LNCaP clone FGC (cell line): ENCODE measurements at regions not wholly inside any gene's neighbourhood (a gene's known extent, or its start where the extent isn't known, plus 50 kb on each side); places are given as distances from the start of the nearest gene placed in this dataset.
"Not testable (repeated sequence)": the region's sequence is repeated elsewhere in the genome, so short reads cannot be mapped to it uniquely, and the experiment has no call there.

Source experiments
- DNase-seq: peaks from one replicate; pipeline ENCODE4 v3.0.0-alpha.2; 2011; ENCODE audit warnings: low read depth
- H3K4me3 ChIP-seq: 2 replicates; pipeline ENCODE4 v1.5.1; 2011; ENCODE audit warnings: mild to moderate bottlenecking, low read depth, low read length, control low read depth
- TF ChIP-seq, protein P1 (sequence below): IDR thresholded peaks from 2 replicates; pipeline ENCODE4 v1.5.1; 2012; ENCODE audit warnings: mild to moderate bottlenecking; ENCODE audit not compliant: control insufficient read depth, insufficient read depth; ENCODE audit errors: extremely low read depth

DNA sequence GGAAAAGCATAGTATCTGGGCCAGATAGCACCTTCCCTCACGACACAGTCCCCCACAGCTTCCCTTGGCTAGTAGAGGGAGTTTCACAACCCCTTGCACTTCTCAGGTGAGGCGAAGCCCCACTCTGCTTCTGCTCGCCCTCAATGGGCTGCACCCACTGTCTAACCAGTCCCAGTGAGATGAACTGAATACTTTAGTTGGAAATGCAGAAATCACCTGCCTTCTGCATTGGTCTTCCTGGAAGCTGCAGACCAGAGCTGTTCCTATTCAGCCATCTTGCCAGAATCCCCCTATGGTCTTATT, 243.2 kb upstream of the FAM78B start:
- no peak overlapping the region for H3K4me3 ChIP-seq
- TF ChIP-seq, protein P1, sequence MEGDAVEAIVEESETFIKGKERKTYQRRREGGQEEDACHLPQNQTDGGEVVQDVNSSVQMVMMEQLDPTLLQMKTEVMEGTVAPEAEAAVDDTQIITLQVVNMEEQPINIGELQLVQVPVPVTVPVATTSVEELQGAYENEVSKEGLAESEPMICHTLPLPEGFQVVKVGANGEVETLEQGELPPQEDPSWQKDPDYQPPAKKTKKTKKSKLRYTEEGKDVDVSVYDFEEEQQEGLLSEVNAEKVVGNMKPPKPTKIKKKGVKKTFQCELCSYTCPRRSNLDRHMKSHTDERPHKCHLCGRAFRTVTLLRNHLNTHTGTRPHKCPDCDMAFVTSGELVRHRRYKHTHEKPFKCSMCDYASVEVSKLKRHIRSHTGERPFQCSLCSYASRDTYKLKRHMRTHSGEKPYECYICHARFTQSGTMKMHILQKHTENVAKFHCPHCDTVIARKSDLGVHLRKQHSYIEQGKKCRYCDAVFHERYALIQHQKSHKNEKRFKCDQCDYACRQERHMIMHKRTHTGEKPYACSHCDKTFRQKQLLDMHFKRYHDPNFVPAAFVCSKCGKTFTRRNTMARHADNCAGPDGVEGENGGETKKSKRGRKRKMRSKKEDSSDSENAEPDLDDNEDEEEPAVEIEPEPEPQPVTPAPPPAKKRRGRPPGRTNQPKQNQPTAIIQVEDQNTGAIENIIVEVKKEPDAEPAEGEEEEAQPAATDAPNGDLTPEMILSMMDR: no peak
- no peak for DNase-seq

DNA sequence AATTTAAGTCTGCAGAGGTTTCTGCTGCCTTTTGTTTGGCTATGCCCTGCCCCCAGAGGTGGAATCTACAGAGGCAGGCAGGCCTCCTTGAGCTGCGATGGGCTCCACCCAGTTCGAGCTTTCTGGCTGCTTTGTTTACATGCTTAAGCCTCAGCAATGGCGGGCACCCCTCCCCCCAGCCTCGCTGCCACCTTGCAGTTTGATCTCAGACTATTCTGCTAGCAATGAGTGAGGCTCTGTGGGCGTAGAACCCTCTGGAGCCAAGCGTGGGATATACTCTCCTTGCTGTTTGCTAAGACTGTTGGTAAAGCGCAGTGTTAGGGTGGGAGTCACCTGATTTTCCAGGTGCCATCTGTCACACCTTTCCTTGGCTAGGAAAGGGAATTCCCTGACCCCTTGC, 250.0 kb upstream of the FAM78B start:
- not testable (repeated sequence) for H3K4me3 ChIP-seq, DNase-seq

- no peak for DNase-seq
- H3K4me3 ChIP-seq: no peak overlapping the region
- TF ChIP-seq, protein P1: no peak
These were observed 251.6 kb upstream of the FAM78B start for GRCh38 chr1:166418344-166418933.

DNA sequence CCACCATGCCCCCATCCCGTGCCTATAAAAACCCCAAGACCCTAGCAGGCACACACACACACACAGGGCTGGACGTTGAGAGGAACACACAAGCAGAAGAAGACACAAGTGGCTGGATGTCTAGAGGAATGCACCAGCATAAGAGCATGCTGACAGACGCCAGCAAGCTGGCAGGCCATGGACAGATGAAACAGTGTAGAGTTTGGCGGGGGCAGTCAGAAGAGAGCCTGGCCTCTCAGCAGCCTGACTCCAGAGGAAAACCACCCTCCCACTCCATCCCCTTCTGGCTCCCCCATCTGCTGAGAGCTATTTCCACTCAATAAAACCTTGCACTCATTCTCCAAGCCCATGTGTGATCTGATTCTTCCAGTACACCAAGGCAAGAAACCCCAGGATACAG, 255.8 kb upstream of the FAM78B start:
- not testable (repeated sequence) for DNase-seq, H3K4me3 ChIP-seq

- no peak overlapping the region for H3K4me3 ChIP-seq
- no peak for DNase-seq
- TF ChIP-seq, protein P1: no peak
These were observed 265.9 kb upstream of the FAM78B start for GRCh38 chr1:166432655-166433054.

DNA sequence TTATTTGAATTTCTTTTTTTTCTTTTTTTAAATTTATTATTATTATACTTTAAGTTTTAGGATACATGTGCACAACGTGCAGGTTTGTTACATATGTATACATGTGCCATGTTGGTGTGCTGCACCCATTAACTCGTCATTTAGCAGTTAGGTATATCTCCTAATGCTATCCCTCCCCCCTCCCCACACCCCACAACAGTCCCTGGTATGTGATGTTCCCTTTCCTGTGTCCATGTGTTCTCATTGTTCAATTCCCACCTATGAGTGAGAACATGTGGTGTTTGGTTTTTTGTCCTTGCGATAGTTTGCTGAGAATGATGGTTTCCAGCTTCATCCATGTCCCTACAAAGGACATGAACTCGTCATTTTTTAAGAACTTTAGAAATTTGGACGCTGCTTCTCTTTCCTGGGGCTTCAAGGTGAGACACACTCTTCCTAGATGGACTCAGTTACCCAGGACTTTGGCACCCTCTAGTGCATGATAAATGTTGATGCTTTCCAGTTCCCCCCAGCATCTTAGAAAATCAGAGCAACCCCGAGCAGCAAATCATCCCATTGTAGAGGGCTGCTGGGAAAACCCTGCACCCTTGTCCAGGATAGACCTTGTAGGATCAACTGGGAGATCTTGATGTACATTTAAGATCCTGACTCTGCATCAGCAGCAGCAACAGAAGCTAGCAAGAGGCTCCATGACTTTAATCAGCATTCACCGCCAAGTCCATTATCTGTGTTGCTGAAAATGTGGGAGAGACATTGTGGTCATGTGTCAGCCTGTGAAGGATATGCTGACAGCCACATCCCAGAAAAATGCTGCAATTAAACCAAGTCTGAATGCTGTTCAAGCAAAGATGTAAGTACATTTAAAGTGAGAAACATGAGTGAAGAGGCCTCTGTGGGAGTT, 266.9 kb upstream of the FAM78B start:
- DNase-seq: peak; percentile 18
- TF ChIP-seq, protein P1: peak; percentile 50
- H3K4me3 ChIP-seq: not testable (repeated sequence)

DNA sequence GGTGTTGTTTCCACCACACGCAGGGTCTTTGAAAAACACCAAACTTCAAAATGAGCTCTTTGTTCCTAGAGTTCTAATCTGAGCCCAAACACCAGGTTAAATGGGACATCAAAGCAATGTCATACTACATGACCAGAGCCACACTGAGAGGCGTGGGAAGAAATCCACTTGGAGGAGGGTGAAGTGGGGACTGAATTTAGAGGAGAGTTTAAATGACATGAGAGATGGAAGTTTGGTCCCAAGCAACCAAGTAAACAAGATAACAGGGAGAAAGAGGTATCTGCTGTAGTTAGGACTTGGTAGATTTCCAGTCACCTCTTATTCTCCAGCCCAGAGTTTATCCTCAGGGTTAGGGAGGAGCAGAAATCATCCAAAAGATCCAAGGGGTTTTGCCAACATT, 290.9 kb upstream of the FAM78B start:
- TF ChIP-seq, protein P1: no peak
- DNase-seq: no peak
- H3K4me3 ChIP-seq: no peak overlapping the region

DNA sequence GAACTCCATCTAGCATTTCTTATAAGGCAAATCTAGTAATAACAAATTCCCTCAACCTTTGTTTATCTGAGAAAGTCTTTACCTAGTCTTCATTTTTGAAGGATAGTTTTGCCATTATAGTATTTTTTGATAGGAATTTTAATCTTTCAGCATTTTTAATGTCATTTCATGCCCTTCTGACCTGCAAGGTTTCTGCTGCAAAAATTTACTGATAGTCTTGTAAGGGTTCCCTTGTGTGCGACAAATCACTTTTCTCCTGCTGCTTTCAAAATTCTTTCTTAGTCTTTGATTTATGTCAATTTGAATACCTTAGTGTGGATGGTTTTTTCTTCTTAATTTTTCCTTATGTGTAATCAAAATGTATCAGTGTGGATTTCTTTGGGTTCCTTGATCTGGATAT, 297.5 kb upstream of the FAM78B start:
- TF ChIP-seq, protein P1: no peak
- no peak overlapping the region for H3K4me3 ChIP-seq
- DNase-seq: no peak
